K562 (cell line): ENCODE measurements at regions not wholly inside any gene's neighbourhood (a gene's known extent, or its start where the extent isn't known, plus 50 kb on each side); places are given as distances from the start of the nearest gene placed in this dataset.

ENCODE experiments used
- DEAF1 ChIP-seq: fragments of 450-650 bp; formaldehyde crosslinking; IDR thresholded peaks from 2 replicates; pipeline ENCODE4 v1.4.0; 2020; ENCODE audit warnings: mild to moderate bottlenecking, moderate library complexity
- MYBL2 ChIP-seq, 2 experiments: fragments of 450-650 bp in 1 of 2; sonication (generic) in 1 of 2; formaldehyde crosslinking in 1 of 2; IDR thresholded peaks; 2 replicates each; pipeline versions ENCODE4 v1.6.1 to v1.8.1; 2017 to 2022; ENCODE audit warnings: borderline replicate concordance in 1 of 2, inconsistent platforms in 1 of 2, low read depth in 1 of 2, mild to moderate bottlenecking in 1 of 2, missing genetic modification reagents in 1 of 2, moderate library complexity in 1 of 2
- PCBP2 ChIP-seq: fragments of 200-400 bp; formaldehyde crosslinking; IDR thresholded peaks from 2 replicates; pipeline ENCODE4 v1.6.1; 2018; ENCODE audit warnings: low read length, low read depth, mild to moderate bottlenecking, moderate library complexity; ENCODE audit not compliant: poor library complexity, severe bottlenecking
- RAD21 ChIP-seq, 2 experiments: fragments of 250-450 bp in 1 of 2; fragments of 450-650 bp in 1 of 2; sonication (Bioruptor Pico) in 1 of 2; formaldehyde crosslinking in 1 of 2; IDR thresholded peaks in 1 of 2; conservative IDR thresholded peaks in 1 of 2; 2 replicates each; pipeline versions ENCODE4 v1.4.0 to v1.8.0; 2020 to 2022; ENCODE audit warnings: mild to moderate bottlenecking in 2 of 2, moderate library complexity in 1 of 2
- RB1 ChIP-seq: fragments of 450-650 bp; IDR thresholded peaks from 2 replicates; pipeline ENCODE4 v1.6.1; 2017; ENCODE audit warnings: low read depth, mild to moderate bottlenecking
- SMC3 ChIP-seq: conservative IDR thresholded peaks from 2 replicates; pipeline ENCODE4 v1.6.1; 2011; ENCODE audit warnings: low read depth, low read length, improper control_type of control experiment; ENCODE audit not compliant: insufficient read depth
- SPI1 ChIP-seq: IDR thresholded peaks from 2 replicates; pipeline ENCODE4 v1.6.1; 2011; ENCODE audit warnings: low read depth, low read length, control low read depth, borderline replicate concordance
- THAP7 ChIP-seq: fragments of 250-450 bp; sonication (Bioruptor Pico); IDR thresholded peaks from 2 replicates; pipeline ENCODE4 v1.5.0; 2021
- ZBTB17 ChIP-seq: fragments of 450-650 bp; formaldehyde crosslinking; IDR thresholded peaks from 2 replicates; pipeline ENCODE4 v1.4.0; 2020; ENCODE audit warnings: mild to moderate bottlenecking
- ZNF324 ChIP-seq: fragments of 250-450 bp; sonication (Bioruptor Pico); IDR thresholded peaks from 2 replicates; pipeline ENCODE4 v1.4.0; 2020; ENCODE audit warnings: mild to moderate bottlenecking
- ZNF561 ChIP-seq: fragments of 450-650 bp; formaldehyde crosslinking; conservative IDR thresholded peaks from 2 replicates; pipeline ENCODE4 v1.4.0; 2020; ENCODE audit warnings: mild to moderate bottlenecking, moderate library complexity
- ZNF668 ChIP-seq: fragments of 250-450 bp; sonication (Bioruptor Pico); IDR thresholded peaks from 2 replicates; pipeline ENCODE4 v1.8.0; 2022; ENCODE audit warnings: mild to moderate bottlenecking, inconsistent platforms

- TF ChIP-seq RB1 (no peak), MYBL2 (IDR thresholded peaks at IDR 0.05; ENCODE audit: low read depth) (no peak), MYBL2 (CRISPR knock-in tag; IDR thresholded peaks at IDR 0.05; ENCODE audit: borderline replicate concordance) (no peak), ZNF561 (CRISPR knock-in tag) (no peak), SPI1 (no peak), ZBTB17 (CRISPR knock-in tag) (peak; percentile 56; the same call in 1 of the 2 replicates), ZNF668 (CRISPR knock-in tag) (0 out of 2 replicates have a peak, but pooled peaks have one; percentile 38), DEAF1 (CRISPR knock-in tag) (peak; percentile 35; the same call in 1 of the 2 replicates), THAP7 (no peak), ZNF324 (no peak), PCBP2 (no peak), RAD21 (CRISPR knock-in tag; conservative IDR thresholded peaks at IDR 0.05 in 1 of 2, IDR thresholded peaks at IDR 0.05 in 1 of 2) (peak; percentile 75 to 76), SMC3 (peak; percentile 48; the same call in 1 of the 2 replicates)
Observed at GRCh38 chr3:3998140-3998922, 199.1 kb downstream of the LRRN1 start (continued).
